GM19438 (cell line): ENCODE measurements at regions not wholly inside any gene's neighbourhood (a gene's known extent, or its start where the extent isn't known, plus 50 kb on each side); places are given as distances from the start of the nearest gene placed in this dataset.
"Not testable (repeated sequence)": the region's sequence is repeated elsewhere in the genome, so short reads cannot be mapped to it uniquely, and the experiment has no call there.

Source experiments
- ATAC-seq: cut with Tn5 transposase; IDR thresholded peaks from one replicate; pipeline ENCODE4 v1.9.1; 2021; ENCODE audit warnings: low read depth; ENCODE audit not compliant: unreplicated experiment

GRCh38 chr7:69106946-69107345 lies 491.3 kb upstream of the AUTS2 start:
- ATAC-seq: not testable (repeated sequence)

- no peak for ATAC-seq
These were observed 490.2 kb upstream of the AUTS2 start for GRCh38 chr7:69108097-69108496.

GRCh38 chr7:69109246-69109645 lies 489.0 kb upstream of the AUTS2 start:
- no peak for ATAC-seq

- ATAC-seq: no peak
These were observed 488.4 kb upstream of the AUTS2 start for GRCh38 chr7:69109879-69110278.

GRCh38 chr7:69110450-69111050 lies 487.7 kb upstream of the AUTS2 start:
- no peak for ATAC-seq

- no peak for ATAC-seq
These were observed 483.9 kb upstream of the AUTS2 start for GRCh38 chr7:69114374-69114773.

- no peak for ATAC-seq
These were observed 482.5 kb upstream of the AUTS2 start for GRCh38 chr7:69115788-69116187.

GRCh38 chr7:69116196-69116595 lies 482.1 kb upstream of the AUTS2 start:
- ATAC-seq: not testable (repeated sequence)

- ATAC-seq: no peak
These were observed 475.3 kb upstream of the AUTS2 start for GRCh38 chr7:69122953-69123352.

- ATAC-seq: no peak
These were observed 471.3 kb upstream of the AUTS2 start for GRCh38 chr7:69126896-69127479.

GRCh38 chr7:69129524-69129923 lies 468.8 kb upstream of the AUTS2 start:
- no peak for ATAC-seq

GRCh38 chr7:69129951-69130350 lies 468.3 kb upstream of the AUTS2 start:
- ATAC-seq: no peak

- ATAC-seq: no peak
These were observed 467.9 kb upstream of the AUTS2 start for GRCh38 chr7:69130396-69130795.

- ATAC-seq: no peak
These were observed 464.0 kb upstream of the AUTS2 start for GRCh38 chr7:69134316-69134715.

GRCh38 chr7:69147631-69148030 lies 450.6 kb upstream of the AUTS2 start:
- ATAC-seq: no peak

- no peak for ATAC-seq
These were observed 448.2 kb upstream of the AUTS2 start for GRCh38 chr7:69149804-69150782.

- ATAC-seq: no peak
These were observed 435.9 kb upstream of the AUTS2 start for GRCh38 chr7:69162326-69162725.

GRCh38 chr7:69162931-69163670 lies 435.2 kb upstream of the AUTS2 start:
- ATAC-seq: no peak

- ATAC-seq: no peak
These were observed 431.2 kb upstream of the AUTS2 start for GRCh38 chr7:69166979-69167516.

- no peak for ATAC-seq
These were observed 428.9 kb upstream of the AUTS2 start for GRCh38 chr7:69169386-69169785.
